Esophagus muscularis mucosa (tissue), 4 donors: ENCODE measurements at regions not wholly inside any gene's neighbourhood (a gene's known extent, or its start where the extent isn't known, plus 50 kb on each side); places are given as distances from the start of the nearest gene placed in this dataset.

Experiments
- DNase-seq: peaks from one replicate; pipeline ENCODE4 v3.0.0-alpha.2; 2017; ENCODE audit errors: extremely low spot score
- H3K27ac ChIP-seq, 4 donors: fragments of 200-600 bp; sonication (generic); replicated peaks in 1 of 4; 1 replicate in 3 of 4; 2 replicates in 1 of 4; pipeline ENCODE4 v1.5.1; 2016 to 2019; ENCODE audit warnings: mild to moderate bottlenecking in 1 of 4
- H3K27me3 ChIP-seq, 4 donors: fragments of 200-600 bp; sonication (generic); one replicate each; pipeline versions ENCODE4 v1.5.1 to v1.6.0; 2016 to 2019
- H3K36me3 ChIP-seq, 4 donors: fragments of 200-600 bp; sonication (generic); one replicate each; pipeline ENCODE4 v1.5.1; 2016 to 2019
- H3K4me1 ChIP-seq, 4 donors: fragments of 200-600 bp; sonication (generic); one replicate each; pipeline ENCODE4 v1.5.1; 2016 to 2019
- H3K4me3 ChIP-seq, 4 donors: fragments of 200-600 bp; sonication (generic); 1 replicate in 2 of 4; 2 replicates in 2 of 4; pipeline ENCODE4 v1.5.1; 2016 to 2019; ENCODE audit warnings: mild to moderate bottlenecking in 4 of 4, moderate library complexity in 1 of 4
- H3K9me3 ChIP-seq, 4 donors: fragments of 200-600 bp; sonication (generic); 1 replicate in 3 of 4; 2 replicates in 1 of 4; pipeline ENCODE4 v1.5.1; 2016 to 2019
- CTCF ChIP-seq, 3 experiments: fragments of 200-600 bp in 2 of 3; fragments of 450-650 bp in 1 of 3; sonication (generic) in 2 of 3; IDR thresholded peaks; one replicate each; pipeline ENCODE4 v1.5.1; 2017 to 2019; ENCODE audit warnings: antibody characterized with exemption in 3 of 3, mild to moderate bottlenecking in 2 of 3, moderate library complexity in 1 of 3
- EP300 ChIP-seq: sonication (generic); formaldehyde crosslinking; IDR thresholded peaks from one replicate; pipeline ENCODE4 v1.6.1; 2017; ENCODE audit warnings: antibody characterized with exemption
- POLR2A ChIP-seq: fragments of 450-650 bp; IDR thresholded peaks from one replicate; pipeline ENCODE4 v1.6.1; 2017; ENCODE audit warnings: antibody characterized with exemption, moderate library complexity, mild to moderate bottlenecking, low read depth
- POLR2AphosphoS5 ChIP-seq, 2 donors: sonication (generic); formaldehyde crosslinking; IDR thresholded peaks; one replicate each; pipeline ENCODE4 v1.6.1; 2017; ENCODE audit warnings: antibody characterized with exemption in 2 of 2
- WGBS: methylation state at CpG from one replicate; pipeline ENCODE4 v1.1.5; 2018; 5-methylcytosine and 5-hydroxymethylcytosine counted together
- intact Hi-C: fragments of 100-400 bp; cut with DNase I; formaldehyde crosslinking; loops from one replicate; pipeline ENCODE4 v1.15.1; 2023

GRCh38 chr21:41639336-41639735, 127.5 kb downstream of the RIPK4 start:
- no peak overlapping the region for H3K27ac ChIP-seq
- intact Hi-C loops = no loop called here
- H3K4me1 ChIP-seq = peaks cover 0 to 16% (median 8%) of the 10 kb centered on the region in 4 donors
- peaks cover 0 to 7% (median 0%) of the 10 kb centered on the region in 4 donors for H3K9me3 ChIP-seq
- 100% methylated on average over 2 of the region's 10 CpGs for WGBS
- H3K27me3 ChIP-seq = peaks cover 0 to 7% (median 0%) of the 10 kb centered on the region in 4 donors
- no peak overlapping the region for H3K4me3 ChIP-seq
- no peaks in the 10 kb centered on the region for H3K36me3 ChIP-seq
- no peak for TF ChIP-seq POLR2A
- TF ChIP-seq POLR2AphosphoS5 (IDR thresholded peaks at IDR 0.05) = no peak
- TF ChIP-seq EP300 = no peak
- TF ChIP-seq CTCF (IDR thresholded peaks at IDR 0.05) = no peak
- DNase-seq = no peak

GRCh38 chr21:41638201-41638790, 128.6 kb downstream of the RIPK4 start:
- intact Hi-C loops = no loop called here
- WGBS = 53% methylated on average over 3 of the region's 3 CpGs
- Histone ChIP-seq H3K9me3 (peaks cover 0 to 7% (median 0%) of the 10 kb centered on the region in 4 donors), H3K4me1 (peaks cover 0 to 16% (median 6%) of the 10 kb centered on the region in 4 donors), H3K27ac (no peak overlapping the region), H3K4me3 (no peak overlapping the region), H3K27me3 (peaks cover 0 to 6% (median 0%) of the 10 kb centered on the region in 4 donors), H3K36me3 (no peaks in the 10 kb centered on the region)
- no peak for DNase-seq
- TF ChIP-seq POLR2AphosphoS5 (IDR thresholded peaks at IDR 0.05) (no peak), EP300 (no peak)

- H3K4me3 ChIP-seq = no peak overlapping the region
- H3K27ac ChIP-seq = no peak overlapping the region
- intact Hi-C loops = no loop called here
- TF ChIP-seq POLR2A = no peak
- no peak for TF ChIP-seq POLR2AphosphoS5 (IDR thresholded peaks at IDR 0.05)
- TF ChIP-seq EP300 = no peak
- TF ChIP-seq CTCF (IDR thresholded peaks at IDR 0.05) = no peak
- no peaks in the 10 kb centered on the region for H3K27me3 ChIP-seq
- H3K36me3 ChIP-seq = no peaks in the 10 kb centered on the region
- H3K4me1 ChIP-seq = peaks cover 0 to 11% (median 6%) of the 10 kb centered on the region in 4 donors
- H3K9me3 ChIP-seq = peaks cover 0 to 7% (median 0%) of the 10 kb centered on the region in 4 donors
- 50% methylated on average over 11 of the region's 12 CpGs for WGBS
- no peak for DNase-seq
Measured at GRCh38 chr21:41636636-41637630, 129.0 kb upstream of the TMPRSS2 start.

GRCh38 chr21:41635874-41636273, 127.9 kb upstream of the TMPRSS2 start:
- peaks cover 0 to 7% (median 0%) of the 10 kb centered on the region in 4 donors for H3K9me3 ChIP-seq
- intact Hi-C loops = no loop called here
- peaks cover 0 to 6% (median 1%) of the 10 kb centered on the region in 4 donors for H3K4me1 ChIP-seq
- H3K4me3 ChIP-seq = no peak overlapping the region
- H3K27me3 ChIP-seq = no peaks in the 10 kb centered on the region
- no peak for TF ChIP-seq POLR2AphosphoS5 (IDR thresholded peaks at IDR 0.05)
- H3K27ac ChIP-seq = no peak overlapping the region
- no peak for DNase-seq
- H3K36me3 ChIP-seq = no peaks in the 10 kb centered on the region

- TF ChIP-seq EP300 = no peak
- TF ChIP-seq CTCF (IDR thresholded peaks at IDR 0.05) = no peak
- TF ChIP-seq POLR2A = no peak
- no peak for TF ChIP-seq POLR2AphosphoS5 (IDR thresholded peaks at IDR 0.05)
- no peaks in the 10 kb centered on the region for H3K36me3 ChIP-seq
- 76% methylated on average over 9 of the region's 9 CpGs for WGBS
- peaks cover 0 to 6% (median 0%) of the 10 kb centered on the region in 4 donors for H3K4me1 ChIP-seq
- no peak overlapping the region for H3K4me3 ChIP-seq
- H3K27me3 ChIP-seq = no peaks in the 10 kb centered on the region
- no peak overlapping the region for H3K27ac ChIP-seq
- peaks cover 0 to 7% (median 0%) of the 10 kb centered on the region in 4 donors for H3K9me3 ChIP-seq
- no peak for DNase-seq
- intact Hi-C loops = no loop called here
Measured at GRCh38 chr21:41634858-41635257, 126.9 kb upstream of the TMPRSS2 start.
